ENCODE measurements at regions not wholly inside any gene's neighbourhood (a gene's known extent, or its start where the extent isn't known, plus 50 kb on each side); places are given as distances from the start of the nearest gene placed in this dataset.

GRCh38 chr3:103991461-103992115, 1375.1 kb upstream of the ALCAM start (continued):
- TF ChIP-seq IRF3 (IDR thresholded peaks at IDR 0.05) = no peak
- TF ChIP-seq NFYB (IDR thresholded peaks at IDR 0.05; ENCODE audit: insufficient read depth, low read depth, low read length) = no peak
- TF ChIP-seq POLR2AphosphoS2 (IDR thresholded peaks at IDR 0.05; ENCODE audit: low read depth, low read length) = no peak
- no peak for TF ChIP-seq NRF1 (conservative IDR thresholded peaks at IDR 0.05; ENCODE audit: low read depth, low read length)
- no peak for TF ChIP-seq ZNF622 (IDR thresholded peaks at IDR 0.05)
- TF ChIP-seq PBX3 (IDR thresholded peaks at IDR 0.05; ENCODE audit: insufficient replicate concordance, low read depth, low read length) = no peak
- TF ChIP-seq SPI1 (IDR thresholded peaks at IDR 0.05; ENCODE audit: borderline replicate concordance, insufficient read depth, low read depth, low read length) = no peak
- TF ChIP-seq TARDBP (IDR thresholded peaks at IDR 0.05; ENCODE audit: borderline replicate concordance) = no peak
- no peak for TF ChIP-seq CBFB (IDR thresholded peaks at IDR 0.05; ENCODE audit: low read depth)
- TF ChIP-seq PAX8 (IDR thresholded peaks at IDR 0.05) = no peak

GRCh38 chr3:103992469-103992868, 1374.2 kb upstream of the ALCAM start:
- Histone ChIP-seq H3K27ac (ENCODE audit: control insufficient read depth, insufficient read depth) (no peak overlapping the region), H3K9me3 (replicated peaks; ENCODE audit: control insufficient read depth, insufficient read depth, low read length) (no peaks in the 10 kb centered on the region), H3K4me2 (ENCODE audit: control insufficient read depth, insufficient read depth) (no peak overlapping the region), H3K9ac (ENCODE audit: control insufficient read depth, insufficient read depth, low read length) (no peak overlapping the region), H3K4me3 (no peak overlapping the region), H2AFZ (ENCODE audit: control insufficient read depth, low read depth, low read length) (no peak overlapping the region), H3K27me3 (replicated peaks in 1 of 2; ENCODE audit: control insufficient read depth in 2 of 2, insufficient read depth in 2 of 2, low read length in 1 of 2) (no peaks in the 10 kb centered on the region), H4K20me1 (ENCODE audit: control insufficient read depth, insufficient read depth) (no peaks in the 10 kb centered on the region), H3K36me3 (ENCODE audit: control insufficient read depth in 2 of 2, insufficient read depth in 2 of 2, low read length in 1 of 2) (no peaks in the 10 kb centered on the region), H3K79me2 (ENCODE audit: control insufficient read depth, insufficient read depth, low read length) (no peaks in the 10 kb centered on the region), H3K4me1 (ENCODE audit: control insufficient read depth, insufficient read depth, low read length) (no peaks in the 10 kb centered on the region)
- ChIA-PET CTCF (interaction anchor here (0.9 to 5.3 kb wide), 6 partner anchors 10 to 78 kb away, joined by 3 to 25 read pairs (median 4); no protein-coding TSS in a partner anchor), RAD21 (ENCODE audit: unreplicated experiment) (interaction anchor here (0.6 kb wide), 1 partner anchor 38 kb away, joined by 3 read pairs; no protein-coding TSS in a partner anchor), SMC1A (ENCODE audit: uncharacterized antibody, unreplicated experiment) (interaction anchor here (0.5 to 5.1 kb wide), 8 partner anchors 15 to 870 kb away, joined by 3 to 29 read pairs (median 4); no protein-coding TSS in a partner anchor), POLR2A (interaction anchor here (0.9 kb wide), 1 partner anchor 17 kb away, joined by 3 read pairs; no protein-coding TSS in a partner anchor)
- FAIRE-seq (no peak), DNase-seq (ENCODE audit: low read depth, low spot score) (no peak), ATAC-seq (peak; percentile 78)
- in situ Hi-C loops (cut with MboI) = no loop called here
- WGBS (ENCODE audit: insufficient coverage, insufficient replicate concordance, low lambda C conversion rate, missing lambda C conversion rate) = 1% methylated on average over 5 of the region's 5 CpGs
- intact Hi-C loops (cut with micrococcal nuclease; ENCODE audit: unreplicated experiment) = loop anchor here (5.0 kb wide), 1 partner anchor 1525 kb away; no protein-coding TSS in a partner anchor
- no TSS peak for BruUV-seq (replicated peaks)
- TF ChIP-seq EP300 (IDR thresholded peaks at IDR 0.05; ENCODE audit: borderline replicate concordance in 1 of 2, control insufficient read depth in 1 of 2, low read depth in 2 of 2, low read length in 2 of 2) (no peak), NFYB (IDR thresholded peaks at IDR 0.05; ENCODE audit: insufficient read depth, low read depth, low read length) (no peak), CREB1 (IDR thresholded peaks at IDR 0.05; ENCODE audit: low read depth) (no peak), TCF12 (IDR thresholded peaks at IDR 0.05; ENCODE audit: low read depth, low read length) (no peak), FOXM1 (IDR thresholded peaks at IDR 0.05; ENCODE audit: low read depth, low read length) (no peak), TCF3 (IDR thresholded peaks at IDR 0.05; ENCODE audit: borderline replicate concordance, insufficient read depth, low read depth, low read length) (no peak), RB1 (IDR thresholded peaks at IDR 0.05; ENCODE audit: borderline replicate concordance) (no peak), CTCF (IDR thresholded peaks at IDR 0.05 in 2 of 3, conservative IDR thresholded peaks at IDR 0.05 in 1 of 3; ENCODE audit: control insufficient read depth in 2 of 3, extremely low read depth in 1 of 3, insufficient read depth in 1 of 3, low read depth in 3 of 3, low read length in 3 of 3) (no peak), SUPT20H (IDR thresholded peaks at IDR 0.05; ENCODE audit: borderline replicate concordance, control insufficient read depth, low read depth, low read length) (no peak)
